ENCODE measurements at regions not wholly inside any gene's neighbourhood (a gene's known extent, or its start where the extent isn't known, plus 50 kb on each side); places are given as distances from the start of the nearest gene placed in this dataset.

- intact Hi-C loops (cut with micrococcal nuclease), result no loop called here
- no peaks in the 10 kb centered on the region for H3K4me1 Mint-ChIP-seq (ENCODE audit: low read depth)
- no peaks in the 10 kb centered on the region for H3K27me3 Mint-ChIP-seq (ENCODE audit: insufficient read depth)
- H3K9me3 Mint-ChIP-seq, result no peaks in the 10 kb centered on the region
- no peak for DNase-seq (ENCODE audit: low spot score)
- H3K4me3 Mint-ChIP-seq, result no peak overlapping the region
- H3K36me3 Mint-ChIP-seq (ENCODE audit: low read depth), result no peaks in the 10 kb centered on the region
- H3K27ac Mint-ChIP-seq, result no peak overlapping the region
Measured at GRCh38 chr7:13538669-13539068, 450.8 kb downstream of the ETV1 start.

GRCh38 chr7:13540429-13540828 is 449.0 kb downstream of the ETV1 start:
- intact Hi-C loops (cut with micrococcal nuclease), result no loop called here
- DNase-seq (ENCODE audit: low spot score), result no peak
- Mint-ChIP-seq H3K36me3 (ENCODE audit: low read depth) (no peaks in the 10 kb centered on the region), H3K4me1 (ENCODE audit: low read depth) (no peaks in the 10 kb centered on the region), H3K27me3 (ENCODE audit: insufficient read depth) (no peaks in the 10 kb centered on the region), H3K27ac (no peak overlapping the region), H3K9me3 (no peaks in the 10 kb centered on the region), H3K4me3 (no peak overlapping the region)

- H3K36me3 Mint-ChIP-seq (ENCODE audit: low read depth), result no peaks in the 10 kb centered on the region
- H3K4me1 Mint-ChIP-seq (ENCODE audit: low read depth), result no peaks in the 10 kb centered on the region
- no peak for DNase-seq (ENCODE audit: low spot score)
- H3K9me3 Mint-ChIP-seq, result no peaks in the 10 kb centered on the region
- H3K27me3 Mint-ChIP-seq (ENCODE audit: insufficient read depth), result no peaks in the 10 kb centered on the region
- intact Hi-C loops (cut with micrococcal nuclease), result no loop called here
- H3K4me3 Mint-ChIP-seq, result no peak overlapping the region
- no peak overlapping the region for H3K27ac Mint-ChIP-seq
Measured at GRCh38 chr7:13541326-13541725, 448.1 kb downstream of the ETV1 start.

- intact Hi-C loops (cut with micrococcal nuclease), result no loop called here
- no peak for DNase-seq (ENCODE audit: low spot score)
- no peaks in the 10 kb centered on the region for H3K27me3 Mint-ChIP-seq (ENCODE audit: insufficient read depth)
- H3K36me3 Mint-ChIP-seq (ENCODE audit: low read depth), result no peaks in the 10 kb centered on the region
- H3K4me3 Mint-ChIP-seq, result no peak overlapping the region
- H3K4me1 Mint-ChIP-seq (ENCODE audit: low read depth), result no peaks in the 10 kb centered on the region
- H3K27ac Mint-ChIP-seq, result no peak overlapping the region
- no peaks in the 10 kb centered on the region for H3K9me3 Mint-ChIP-seq
Measured at GRCh38 chr7:13542451-13542850, 447.0 kb downstream of the ETV1 start.

- no peak for DNase-seq (ENCODE audit: low spot score)
- Mint-ChIP-seq H3K36me3 (ENCODE audit: low read depth) (no peaks in the 10 kb centered on the region), H3K4me3 (no peak overlapping the region), H3K9me3 (no peaks in the 10 kb centered on the region), H3K27ac (no peak overlapping the region), H3K4me1 (ENCODE audit: low read depth) (no peaks in the 10 kb centered on the region), H3K27me3 (ENCODE audit: insufficient read depth) (no peaks in the 10 kb centered on the region)
- intact Hi-C loops (cut with micrococcal nuclease), result no loop called here
Measured at GRCh38 chr7:13551503-13551902, 438.0 kb downstream of the ETV1 start.

GRCh38 chr7:13560441-13560840 is 429.0 kb downstream of the ETV1 start:
- Mint-ChIP-seq H3K36me3 (ENCODE audit: low read depth) (no peaks in the 10 kb centered on the region), H3K27me3 (ENCODE audit: insufficient read depth) (no peaks in the 10 kb centered on the region), H3K4me1 (ENCODE audit: low read depth) (no peaks in the 10 kb centered on the region), H3K4me3 (no peak overlapping the region), H3K9me3 (no peaks in the 10 kb centered on the region), H3K27ac (no peak overlapping the region)
- no peak for DNase-seq (ENCODE audit: low spot score)
- intact Hi-C loops (cut with micrococcal nuclease), result no loop called here

GRCh38 chr7:13563257-13563656 is 426.2 kb downstream of the ETV1 start:
- DNase-seq (ENCODE audit: low spot score), result no peak
- intact Hi-C loops (cut with micrococcal nuclease), result no loop called here
- H3K27me3 Mint-ChIP-seq (ENCODE audit: insufficient read depth), result no peaks in the 10 kb centered on the region
- H3K9me3 Mint-ChIP-seq, result no peaks in the 10 kb centered on the region
- H3K36me3 Mint-ChIP-seq (ENCODE audit: low read depth), result no peaks in the 10 kb centered on the region
- no peak overlapping the region for H3K4me3 Mint-ChIP-seq
- H3K4me1 Mint-ChIP-seq (ENCODE audit: low read depth), result no peaks in the 10 kb centered on the region
- H3K27ac Mint-ChIP-seq, result no peak overlapping the region

GRCh38 chr7:13563680-13564079 is 425.8 kb downstream of the ETV1 start:
- no peak for DNase-seq (ENCODE audit: low spot score)
- Mint-ChIP-seq H3K27me3 (ENCODE audit: insufficient read depth) (no peaks in the 10 kb centered on the region), H3K4me3 (no peak overlapping the region), H3K4me1 (ENCODE audit: low read depth) (no peaks in the 10 kb centered on the region), H3K36me3 (ENCODE audit: low read depth) (no peaks in the 10 kb centered on the region), H3K27ac (no peak overlapping the region), H3K9me3 (no peaks in the 10 kb centered on the region)
- intact Hi-C loops (cut with micrococcal nuclease), result no loop called here

GRCh38 chr7:13577566-13578145 is 411.8 kb downstream of the ETV1 start:
- Mint-ChIP-seq H3K27ac (no peak overlapping the region), H3K9me3 (peaks cover 4% of the 10 kb centered on the region), H3K27me3 (ENCODE audit: insufficient read depth) (no peaks in the 10 kb centered on the region), H3K4me3 (no peak overlapping the region), H3K36me3 (ENCODE audit: low read depth) (no peaks in the 10 kb centered on the region), H3K4me1 (ENCODE audit: low read depth) (no peaks in the 10 kb centered on the region)
- no peak for DNase-seq (ENCODE audit: low spot score)
- intact Hi-C loops (cut with micrococcal nuclease), result no loop called here

- Mint-ChIP-seq H3K27me3 (ENCODE audit: insufficient read depth) (no peaks in the 10 kb centered on the region), H3K27ac (no peak overlapping the region), H3K4me3 (no peak overlapping the region), H3K36me3 (ENCODE audit: low read depth) (no peaks in the 10 kb centered on the region), H3K4me1 (ENCODE audit: low read depth) (no peaks in the 10 kb centered on the region), H3K9me3 (peaks cover 4% of the 10 kb centered on the region)
- DNase-seq (ENCODE audit: low spot score), result no peak
- intact Hi-C loops (cut with micrococcal nuclease), result no loop called here
Measured at GRCh38 chr7:13578294-13578693, 411.2 kb downstream of the ETV1 start.

- Mint-ChIP-seq H3K9me3 (peaks cover 4% of the 10 kb centered on the region), H3K4me3 (no peak overlapping the region), H3K36me3 (ENCODE audit: low read depth) (no peaks in the 10 kb centered on the region), H3K27me3 (ENCODE audit: insufficient read depth) (no peaks in the 10 kb centered on the region), H3K27ac (no peak overlapping the region), H3K4me1 (ENCODE audit: low read depth) (no peaks in the 10 kb centered on the region)
- intact Hi-C loops (cut with micrococcal nuclease), result no loop called here
- DNase-seq (ENCODE audit: low spot score), result no peak
Measured at GRCh38 chr7:13581097-13581496, 408.4 kb downstream of the ETV1 start.

- Mint-ChIP-seq H3K4me3 (no peak overlapping the region), H3K36me3 (ENCODE audit: low read depth) (peaks cover 1% of the 10 kb centered on the region), H3K4me1 (ENCODE audit: low read depth) (no peaks in the 10 kb centered on the region), H3K27me3 (ENCODE audit: insufficient read depth) (no peaks in the 10 kb centered on the region), H3K27ac (no peak overlapping the region), H3K9me3 (peaks cover 16% of the 10 kb centered on the region)
- intact Hi-C loops (cut with micrococcal nuclease), result no loop called here
- no peak for DNase-seq (ENCODE audit: low spot score)
Measured at GRCh38 chr7:13593854-13594253, 395.6 kb downstream of the ETV1 start.

GRCh38 chr7:13602036-13602435 is 387.4 kb downstream of the ETV1 start:
- Mint-ChIP-seq H3K27ac (no peak overlapping the region), H3K36me3 (ENCODE audit: low read depth) (no peaks in the 10 kb centered on the region), H3K4me3 (no peak overlapping the region), H3K9me3 (no peaks in the 10 kb centered on the region), H3K27me3 (ENCODE audit: insufficient read depth) (no peaks in the 10 kb centered on the region), H3K4me1 (ENCODE audit: low read depth) (no peaks in the 10 kb centered on the region)
- intact Hi-C loops (cut with micrococcal nuclease), result no loop called here
- DNase-seq (ENCODE audit: low spot score), result no peak

GRCh38 chr7:13603016-13603415 is 386.4 kb downstream of the ETV1 start:
- Mint-ChIP-seq H3K27me3 (ENCODE audit: insufficient read depth) (no peaks in the 10 kb centered on the region), H3K36me3 (ENCODE audit: low read depth) (no peaks in the 10 kb centered on the region), H3K27ac (no peak overlapping the region), H3K4me1 (ENCODE audit: low read depth) (no peaks in the 10 kb centered on the region), H3K9me3 (no peaks in the 10 kb centered on the region), H3K4me3 (no peak overlapping the region)
- intact Hi-C loops (cut with micrococcal nuclease), result no loop called here
- DNase-seq (ENCODE audit: low spot score), result no peak
